ENCODE measurements at regions not wholly inside any gene's neighbourhood (a gene's known extent, or its start where the extent isn't known, plus 50 kb on each side); places are given as distances from the start of the nearest gene placed in this dataset.

- no peak for DNase-seq
- H3K36me3 ChIP-seq = no peaks in the 10 kb centered on the region
- H3K4me3 ChIP-seq (replicated peaks in 1 of 3) = no peak overlapping the region
- no peaks in the 10 kb centered on the region for H3K27me3 ChIP-seq
- intact Hi-C loops (cut with DNase I) = no loop called here
- H3K27ac ChIP-seq = no peak overlapping the region
- H3K4me1 ChIP-seq = peaks cover 0 to 8% of the 10 kb centered on the region in 2 donors
- H3K9me3 ChIP-seq = no peaks in the 10 kb centered on the region
- TF ChIP-seq CTCF (IDR thresholded peaks at IDR 0.05) (no peak), POLR2A (IDR thresholded peaks at IDR 0.05) (no peak)
- 42 to 49% methylated on average over 5 of the region's 5 CpGs for WGBS, 2 donors
These were observed 92.3 kb downstream of the ANKRD60 start for GRCh38 chr20:58136149-58136484.

GRCh38 chr20:58135441-58136148, 92.9 kb downstream of the ANKRD60 start:
- Histone ChIP-seq H3K27ac (no peak overlapping the region), H3K9me3 (no peaks in the 10 kb centered on the region), H3K36me3 (no peaks in the 10 kb centered on the region), H3K4me1 (peaks cover 0 to 8% of the 10 kb centered on the region in 2 donors), H3K4me3 (replicated peaks in 1 of 3) (no peak overlapping the region), H3K27me3 (no peaks in the 10 kb centered on the region)
- intact Hi-C loops (cut with DNase I) = no loop called here
- 11 to 16% methylated on average over 16 of the region's 16 CpGs for WGBS, 2 donors
- DNase-seq = peak; percentile 37 to 45
- no peak for TF ChIP-seq POLR2A (IDR thresholded peaks at IDR 0.05)
- TF ChIP-seq CTCF (IDR thresholded peaks at IDR 0.05) = no peak

GRCh38 chr20:58133020-58133808, 95.2 kb downstream of the ANKRD60 start:
- H3K4me3 ChIP-seq (replicated peaks in 1 of 3) = no peak overlapping the region
- TF ChIP-seq CTCF (IDR thresholded peaks at IDR 0.05) (no peak), POLR2A (IDR thresholded peaks at IDR 0.05) (no peak)
- intact Hi-C loops (cut with DNase I) = no loop called here
- 63 to 76% methylated on average over 9 of the region's 9 CpGs for WGBS, 2 donors
- H3K4me1 ChIP-seq = peaks cover 0 to 8% of the 10 kb centered on the region in 2 donors
- no peak for DNase-seq
- no peak overlapping the region for H3K27ac ChIP-seq
- no peaks in the 10 kb centered on the region for H3K36me3 ChIP-seq
- no peaks in the 10 kb centered on the region for H3K9me3 ChIP-seq
- no peaks in the 10 kb centered on the region for H3K27me3 ChIP-seq

- intact Hi-C loops (cut with DNase I) = no loop called here
- no peaks in the 10 kb centered on the region for H3K27me3 ChIP-seq
- no peak for TF ChIP-seq POLR2A (IDR thresholded peaks at IDR 0.05)
- TF ChIP-seq CTCF (IDR thresholded peaks at IDR 0.05) = no peak
- WGBS, 2 donors = 36 to 42% methylated on average over 8 of the region's 8 CpGs
- H3K9me3 ChIP-seq = no peaks in the 10 kb centered on the region
- no peak for DNase-seq
- H3K27ac ChIP-seq = peak overlapping the region in 1 of 3 donors; percentile 28
- no peaks in the 10 kb centered on the region for H3K36me3 ChIP-seq
- H3K4me1 ChIP-seq = peaks cover 0 to 8% of the 10 kb centered on the region in 2 donors
- H3K4me3 ChIP-seq (replicated peaks in 1 of 3) = no peak overlapping the region
These were observed 96.8 kb downstream of the ANKRD60 start for GRCh38 chr20:58131551-58132142.

- no peak overlapping the region for H3K4me3 ChIP-seq (replicated peaks in 1 of 3)
- peak overlapping the region in 1 of 3 donors; percentile 28 for H3K27ac ChIP-seq
- H3K36me3 ChIP-seq = no peaks in the 10 kb centered on the region
- WGBS, 2 donors = 47 to 55% methylated on average over 8 of the region's 8 CpGs
- peaks cover 0 to 8% of the 10 kb centered on the region in 2 donors for H3K4me1 ChIP-seq
- no peak for DNase-seq
- TF ChIP-seq CTCF (IDR thresholded peaks at IDR 0.05) = no peak
- TF ChIP-seq POLR2A (IDR thresholded peaks at IDR 0.05) = no peak
- H3K9me3 ChIP-seq = no peaks in the 10 kb centered on the region
- intact Hi-C loops (cut with DNase I) = no loop called here
- H3K27me3 ChIP-seq = no peaks in the 10 kb centered on the region
These were observed 97.3 kb downstream of the ANKRD60 start for GRCh38 chr20:58131151-58131550.
